G401 (cell line): ENCODE measurements at regions not wholly inside any gene's neighbourhood (a gene's known extent, or its start where the extent isn't known, plus 50 kb on each side); places are given as distances from the start of the nearest gene placed in this dataset.
"Not testable (repeated sequence)": the region's sequence is repeated elsewhere in the genome, so short reads cannot be mapped to it uniquely, and the experiment has no call there.

ENCODE experiments used
- DNase-seq: peaks from one replicate; pipeline ENCODE4 v3.0.0-alpha.2; 2015; ENCODE audit warnings: low spot score
- in situ Hi-C: cut with HindIII; loops from 2 replicates; pipeline ENCODE4 v1.10.0; 2016; ENCODE audit warnings: low sequenced_read_pairs, mixed read lengths

DNA sequence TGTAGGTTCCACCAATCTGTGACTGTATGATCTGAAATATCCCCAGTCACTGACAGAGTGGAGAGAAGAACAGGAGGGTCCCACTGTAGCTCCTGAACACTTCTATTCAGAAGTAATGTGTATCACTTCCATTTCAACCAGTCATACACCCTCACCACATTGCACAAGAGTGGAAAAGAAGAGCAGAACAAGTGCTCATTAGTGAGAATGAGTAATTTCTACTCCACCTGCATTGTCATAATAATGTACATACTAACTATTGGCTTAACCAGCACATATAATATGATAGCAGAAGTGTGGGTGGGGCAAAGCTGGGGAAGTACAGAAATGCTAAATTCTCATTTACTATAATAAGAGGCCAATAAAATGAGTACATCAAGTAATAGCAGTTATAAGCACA is 342.7 kb downstream of the LMO7 start:
- in situ Hi-C loops, result no loop called here
- no peak for DNase-seq

- in situ Hi-C loops, result no loop called here
- DNase-seq, result no peak
These were observed 332.1 kb downstream of the LMO7 start for GRCh38 chr13:75968103-75968838.

DNA sequence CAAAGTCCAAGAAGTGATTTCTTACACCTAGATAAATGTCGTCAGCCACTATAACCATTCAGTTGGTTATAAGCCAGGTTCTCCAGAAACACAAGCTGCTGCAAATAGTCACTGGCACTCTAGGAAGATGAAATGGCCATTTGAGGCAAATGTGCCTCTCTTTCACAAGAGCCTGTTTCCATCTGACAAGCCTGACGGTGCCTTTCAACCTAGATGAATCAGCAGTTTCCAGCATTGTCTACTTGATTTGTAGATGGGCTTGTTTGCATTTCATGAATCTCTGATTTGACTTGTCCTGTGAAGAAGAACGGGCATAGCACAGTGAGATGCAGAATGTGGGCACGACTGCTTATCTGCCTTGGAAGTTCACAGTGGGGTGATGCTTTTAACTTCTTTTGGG is 327.2 kb downstream of the LMO7 start:
- DNase-seq, result peak; percentile 49

GRCh38 chr13:75961911-75962310 is 325.8 kb downstream of the LMO7 start:
- DNase-seq, result no peak
- in situ Hi-C loops, result no loop called here

More for the DNA sequence above, 327.2 kb downstream of the LMO7 start:
- in situ Hi-C loops, result no loop called here

- in situ Hi-C loops, result no loop called here
- DNase-seq, result no peak
These were observed 324.4 kb downstream of the LMO7 start for GRCh38 chr13:75960538-75960994.

- DNase-seq, result no peak
- in situ Hi-C loops, result no loop called here
These were observed 323.8 kb downstream of the LMO7 start for GRCh38 chr13:75959861-75960481.

GRCh38 chr13:75953589-75953988 is 317.5 kb downstream of the LMO7 start:
- DNase-seq, in situ Hi-C loops: not testable (repeated sequence)

DNA sequence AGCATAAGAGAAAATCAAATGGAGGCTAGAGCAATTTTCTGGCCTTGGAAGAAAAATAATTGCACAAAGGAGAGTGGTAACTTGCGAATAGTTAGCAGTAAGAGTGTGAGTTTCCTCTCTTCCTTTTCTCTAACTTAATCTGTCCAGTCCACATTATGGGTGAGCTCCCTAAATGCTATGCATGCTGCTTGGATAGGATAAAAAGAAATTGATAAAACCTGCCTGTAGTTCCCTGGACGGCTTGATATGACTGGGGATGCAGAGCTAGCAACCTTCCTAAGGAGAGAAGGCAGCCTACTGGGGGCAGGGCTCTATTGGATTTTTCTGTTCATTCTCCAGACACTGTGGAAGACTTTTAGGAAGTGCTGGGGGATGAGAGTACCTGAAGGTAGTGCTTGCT is 311.3 kb downstream of the LMO7 start:
- DNase-seq, result no peak
- in situ Hi-C loops, result no loop called here

DNA sequence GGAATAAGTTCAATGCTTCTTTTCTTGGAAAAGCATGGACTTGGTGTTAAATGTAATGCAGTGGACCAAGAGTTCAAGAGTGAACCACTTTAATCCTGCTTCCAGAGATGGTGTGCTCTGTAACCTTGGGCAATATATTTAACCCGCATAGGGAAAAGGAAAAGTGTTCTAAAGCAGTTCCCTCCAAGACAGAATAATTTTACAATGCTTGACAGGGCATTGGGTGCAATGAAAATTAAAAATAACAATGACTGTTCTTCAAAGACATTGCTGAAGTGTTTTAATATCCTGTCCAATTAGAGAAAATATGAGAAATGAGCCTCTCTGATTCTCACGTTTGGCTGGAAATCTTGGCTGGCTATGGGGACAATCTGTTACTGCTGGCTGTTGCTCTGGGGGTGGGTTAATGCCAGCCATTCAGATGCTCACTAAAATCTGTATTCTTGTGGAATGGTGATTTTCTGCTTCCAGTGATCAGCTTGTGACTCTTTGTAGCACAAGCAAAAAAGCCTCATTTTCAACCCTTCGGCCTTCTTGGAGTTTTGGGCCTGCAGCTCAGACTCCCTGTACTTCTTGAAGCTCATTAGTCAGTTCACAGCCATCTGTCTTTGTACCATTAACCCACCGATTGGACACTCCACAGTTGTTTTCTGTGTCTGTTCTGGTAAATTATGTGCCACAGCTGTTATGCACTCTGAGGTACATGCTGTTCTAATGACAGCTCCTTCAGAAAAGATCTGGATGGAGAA is 310.6 kb downstream of the LMO7 start:
- peak; percentile 96 for DNase-seq
- in situ Hi-C loops, result no loop called here

- in situ Hi-C loops, result no loop called here
- no peak for DNase-seq
These were observed 309.8 kb downstream of the LMO7 start for GRCh38 chr13:75945841-75946482.

DNA sequence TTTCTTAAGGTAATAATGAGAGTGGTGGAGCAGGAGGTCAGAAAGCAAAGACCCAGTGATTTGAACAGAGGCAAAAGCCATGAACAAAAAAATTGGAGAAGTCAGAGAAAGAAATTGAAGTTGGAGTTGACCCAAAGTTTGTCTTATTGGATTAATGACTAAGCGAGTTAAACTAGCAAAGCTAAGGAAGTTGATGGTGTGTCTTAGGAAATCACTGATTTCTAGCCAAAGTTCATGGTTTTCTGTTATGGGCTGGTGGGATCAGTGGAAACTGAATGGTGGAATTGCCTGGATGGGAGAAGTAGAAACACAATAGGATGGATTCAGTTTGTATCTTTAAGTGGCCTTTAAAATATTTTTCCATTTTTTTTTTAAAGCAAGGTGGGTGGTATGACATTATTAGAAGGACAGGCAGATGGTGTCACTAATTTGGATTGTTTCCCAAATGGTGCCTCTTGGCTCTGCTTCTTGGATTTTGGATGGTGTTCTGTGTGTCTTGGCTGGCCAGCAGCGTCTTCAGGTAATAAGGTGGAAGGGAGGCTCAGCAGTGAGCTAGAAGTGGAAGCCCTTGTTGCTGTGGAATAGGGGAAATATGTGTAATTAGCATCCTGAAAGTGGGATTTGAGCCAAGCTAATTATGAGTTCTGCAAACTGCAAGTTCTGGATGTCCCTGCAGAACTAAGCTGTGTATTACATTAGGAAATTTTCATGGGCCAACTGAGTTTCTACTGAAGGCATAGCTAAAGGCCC is 302.9 kb downstream of the LMO7 start:
- peak; percentile 91 for DNase-seq
- in situ Hi-C loops, result no loop called here

GRCh38 chr13:75936791-75937190 is 300.7 kb downstream of the LMO7 start:
- DNase-seq, result no peak
- in situ Hi-C loops, result no loop called here

- in situ Hi-C loops, result no loop called here
- DNase-seq, result no peak
These were observed 299.7 kb downstream of the LMO7 start for GRCh38 chr13:75935805-75936204.

GRCh38 chr13:75934889-75935288 is 298.8 kb downstream of the LMO7 start:
- in situ Hi-C loops, result no loop called here
- DNase-seq, result peak; percentile 59

GRCh38 chr13:75932636-75933035 is 296.5 kb downstream of the LMO7 start:
- in situ Hi-C loops, result no loop called here
- DNase-seq, result no peak

DNA sequence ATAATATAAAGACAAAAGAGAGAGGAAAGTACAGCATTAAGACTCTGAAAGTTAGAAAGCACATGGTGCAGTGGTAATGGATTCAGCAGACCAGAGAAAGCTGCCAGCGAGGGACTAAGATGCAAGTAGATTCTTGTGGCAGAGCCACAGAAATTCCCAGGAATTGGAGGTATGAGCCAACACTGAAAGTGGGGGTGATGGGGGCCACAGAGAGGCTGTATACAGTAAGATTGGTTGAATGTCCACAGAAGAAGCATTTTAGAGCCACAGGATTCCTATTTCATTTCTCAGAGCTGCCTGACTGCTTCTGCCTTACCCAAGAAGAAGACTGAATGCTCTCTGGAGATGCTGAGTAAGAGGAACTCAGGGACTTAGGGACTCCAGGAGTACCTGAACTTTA is 295.0 kb downstream of the LMO7 start:
- in situ Hi-C loops, result no loop called here

DNA sequence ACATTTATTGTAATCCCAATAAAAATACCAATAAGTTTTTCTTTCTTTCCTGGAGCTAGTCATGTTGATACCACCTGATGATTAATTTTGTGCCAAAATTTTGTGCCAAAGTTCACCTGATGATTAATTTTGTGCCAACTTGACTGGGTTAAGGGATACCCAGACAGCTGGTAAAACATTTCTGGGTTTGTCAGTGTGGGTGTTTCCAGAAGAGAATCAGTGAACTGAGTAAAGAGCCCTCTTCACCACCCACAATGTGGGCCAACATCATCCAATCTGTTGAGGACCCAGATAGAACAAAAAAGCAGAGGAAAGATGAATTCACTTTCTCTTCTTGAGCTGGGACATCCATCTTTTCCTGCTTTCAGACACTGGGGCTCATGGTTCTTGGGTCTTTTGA is 292.9 kb downstream of the LMO7 start:
- DNase-seq, result no peak
- in situ Hi-C loops, result no loop called here

More for the DNA sequence above, 295.0 kb downstream of the LMO7 start:
- DNase-seq, result no peak

DNA sequence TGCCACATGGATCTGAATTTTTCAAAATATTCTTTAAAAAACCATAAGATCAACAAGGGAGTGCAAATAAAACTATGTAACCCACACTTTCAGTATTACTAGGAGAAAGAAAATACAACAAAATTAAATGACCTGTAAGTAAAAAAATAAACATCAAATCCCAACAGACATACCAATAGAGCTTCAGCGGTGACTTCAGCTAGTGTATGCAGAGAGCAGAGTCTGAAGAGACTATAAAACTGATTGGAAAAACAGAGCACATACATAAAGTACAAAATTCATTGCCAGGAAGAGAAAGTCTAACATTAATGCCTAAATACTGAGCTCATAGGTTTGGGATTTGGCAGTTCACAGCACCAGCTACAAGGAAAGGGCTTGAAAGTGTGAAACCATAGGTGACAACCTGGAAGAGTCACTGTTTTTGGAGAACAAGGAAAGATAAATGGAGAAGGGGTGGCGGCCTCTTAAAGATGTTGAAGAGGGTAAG is 291.1 kb downstream of the LMO7 start:
- DNase-seq, result no peak
- in situ Hi-C loops, result no loop called here

DNA sequence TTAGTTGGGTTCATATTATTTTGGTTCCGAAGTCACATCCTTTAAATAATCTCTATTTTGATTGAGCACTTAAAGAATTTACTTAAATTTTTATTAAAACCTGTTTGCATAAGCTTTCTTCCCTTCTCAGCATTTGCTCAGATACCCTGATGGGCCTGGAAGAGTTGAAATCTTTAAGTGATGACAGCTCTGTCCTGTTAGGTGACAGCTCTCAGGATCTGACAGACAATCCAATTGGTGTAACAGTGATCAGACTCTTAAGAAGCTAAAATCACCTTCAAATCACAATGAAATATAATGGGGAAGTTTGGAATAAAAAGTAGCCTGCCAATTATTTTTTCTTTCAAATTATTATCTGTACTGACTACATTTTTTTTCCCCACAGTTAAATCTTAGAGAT is 284.4 kb downstream of the LMO7 start:
- in situ Hi-C loops, result no loop called here
- DNase-seq, result no peak
